Fibroblast of skin of right biceps (primary cell): ENCODE measurements at regions not wholly inside any gene's neighbourhood (a gene's known extent, or its start where the extent isn't known, plus 50 kb on each side); places are given as distances from the start of the nearest gene placed in this dataset.
"Not testable (repeated sequence)": the region's sequence is repeated elsewhere in the genome, so short reads cannot be mapped to it uniquely, and the experiment has no call there.

Source experiments
- DNase-seq: peaks from one replicate; pipeline ENCODE4 v3.0.0-alpha.2; 2013

DNA sequence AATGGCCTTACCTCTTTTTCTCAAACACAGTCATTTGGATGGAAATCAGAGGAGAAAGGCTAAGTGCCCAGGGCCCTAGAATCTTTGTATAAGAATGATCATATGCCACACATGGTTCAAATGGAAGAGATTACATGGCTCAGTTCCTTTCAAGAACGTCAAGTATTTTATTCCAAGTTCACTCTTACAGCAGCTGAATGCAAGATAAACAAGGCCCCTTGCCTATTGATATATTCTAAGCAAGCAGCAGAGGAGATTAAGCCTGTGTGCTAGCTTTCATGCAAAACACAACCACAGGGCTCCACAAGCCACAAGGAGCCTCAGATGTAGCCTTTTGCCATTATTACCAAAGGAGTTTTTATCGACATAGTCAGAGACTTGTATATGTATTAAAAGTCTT lies 55.3 kb upstream of the SLCO6A1 start:
- DNase-seq, result no peak

DNA sequence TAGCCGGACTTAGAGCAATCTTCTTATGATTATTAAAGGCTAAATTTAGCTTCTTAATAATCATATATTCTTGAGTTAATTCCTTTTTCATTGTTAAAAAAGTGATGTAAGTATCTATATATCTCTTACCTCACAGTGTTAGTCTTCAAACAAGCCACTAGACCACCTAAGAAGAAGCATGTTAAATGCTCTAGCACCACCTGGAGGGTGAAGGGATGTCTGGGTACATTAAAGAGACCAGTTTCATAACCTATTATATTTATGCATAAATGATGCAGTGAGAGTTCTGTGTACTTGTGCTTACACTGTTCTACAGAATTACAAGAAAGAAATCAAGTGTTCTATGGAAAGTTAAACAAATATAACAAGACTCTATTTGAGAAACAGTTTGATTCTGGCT lies 55.9 kb upstream of the SLCO6A1 start:
- DNase-seq, result no peak

DNA sequence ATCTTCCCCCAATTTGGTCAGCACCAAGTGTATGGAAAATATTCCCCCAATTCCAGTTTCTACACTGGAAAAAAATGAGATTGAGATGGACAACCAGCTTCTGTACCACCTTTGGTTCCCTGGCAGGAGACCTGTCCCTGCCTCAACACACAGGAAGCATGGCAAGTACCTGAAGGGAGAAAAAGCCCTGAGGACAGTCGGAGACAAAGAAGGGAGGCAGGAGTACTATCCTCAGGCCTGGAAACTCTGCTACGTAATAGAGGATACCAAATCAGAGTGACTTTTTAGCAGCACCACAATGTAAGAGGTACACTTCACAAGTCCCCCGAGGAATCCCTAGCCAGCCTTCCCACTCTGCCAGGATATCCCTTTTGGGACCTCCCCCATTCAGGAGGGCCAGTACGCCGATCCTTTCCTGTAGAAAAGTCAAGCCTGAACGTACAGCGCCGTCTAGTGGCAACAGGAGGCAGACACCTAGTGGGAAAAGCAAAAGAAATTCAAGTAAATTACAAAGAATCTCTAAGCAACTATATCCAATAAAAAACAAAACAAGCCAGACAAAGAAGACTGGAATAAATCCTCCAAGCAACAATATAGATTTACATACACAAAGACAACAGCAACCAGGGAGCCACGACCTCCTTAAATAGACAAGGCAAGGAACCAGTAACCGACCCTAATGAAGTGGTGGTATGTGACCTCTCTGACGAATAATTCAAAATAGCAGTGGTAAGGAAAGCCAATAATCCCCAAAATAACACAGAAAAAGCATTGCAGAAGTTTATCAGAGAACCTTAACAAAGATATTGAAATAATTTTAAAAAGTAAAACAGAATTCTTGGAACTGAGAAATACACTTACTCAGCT lies 63.3 kb upstream of the SLCO6A1 start:
- peak; percentile 21 for DNase-seq

DNA sequence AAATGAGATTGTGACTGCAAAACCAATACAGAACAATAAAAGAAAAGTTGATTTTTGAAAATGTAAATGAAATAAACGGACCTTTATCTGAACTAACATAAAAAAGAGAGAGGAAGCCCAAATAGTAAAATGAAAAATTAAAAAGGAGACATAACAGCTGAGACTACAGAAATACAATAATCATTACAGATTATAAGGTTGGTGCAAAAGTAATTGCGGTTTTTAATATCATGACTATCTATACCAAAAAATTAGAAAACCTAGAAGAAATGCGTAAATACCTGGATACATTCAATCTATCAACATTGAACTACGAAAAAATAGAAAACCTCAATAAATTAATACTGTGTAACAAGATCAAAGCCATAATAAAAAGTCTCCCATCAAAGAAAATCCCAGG lies 71.9 kb upstream of the SLCO6A1 start:
- no peak for DNase-seq

DNA sequence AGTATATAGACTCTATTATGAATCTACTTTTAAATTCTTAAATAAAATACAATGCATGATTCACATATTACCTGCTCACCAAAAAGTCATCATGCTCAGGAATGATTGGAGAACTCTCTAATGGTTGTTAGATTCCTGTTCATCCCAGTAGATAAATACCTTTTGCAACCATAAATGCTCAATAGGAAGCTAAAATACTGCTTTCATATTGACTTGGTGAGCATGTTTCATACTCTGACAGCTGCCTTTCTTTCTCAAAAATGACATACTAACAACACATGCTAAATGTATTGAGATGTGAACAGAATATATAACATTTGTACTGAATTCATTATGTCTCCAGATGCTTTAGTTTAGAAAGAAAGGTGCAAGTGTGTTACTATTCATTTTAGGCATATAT lies 79.6 kb upstream of the SLCO6A1 start:
- DNase-seq, result no peak

DNA sequence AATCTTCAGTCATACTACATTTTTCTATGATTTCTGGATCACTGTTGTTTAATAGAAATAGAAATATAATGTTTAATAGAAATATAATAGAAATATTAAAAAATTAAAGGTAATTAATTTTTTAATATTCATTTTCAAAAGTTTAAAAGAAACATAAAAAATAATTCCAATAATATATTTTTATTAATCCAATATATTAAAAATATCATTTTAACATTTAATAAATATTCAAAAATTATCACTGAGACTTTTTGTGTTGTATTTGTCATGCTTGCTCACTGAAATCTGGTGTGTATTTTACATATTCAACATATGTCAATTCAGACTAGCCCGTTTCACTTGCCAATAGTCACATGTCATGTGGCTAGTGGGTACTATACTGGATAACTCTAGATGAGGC lies 80.6 kb upstream of the SLCO6A1 start:
- no peak for DNase-seq

DNA sequence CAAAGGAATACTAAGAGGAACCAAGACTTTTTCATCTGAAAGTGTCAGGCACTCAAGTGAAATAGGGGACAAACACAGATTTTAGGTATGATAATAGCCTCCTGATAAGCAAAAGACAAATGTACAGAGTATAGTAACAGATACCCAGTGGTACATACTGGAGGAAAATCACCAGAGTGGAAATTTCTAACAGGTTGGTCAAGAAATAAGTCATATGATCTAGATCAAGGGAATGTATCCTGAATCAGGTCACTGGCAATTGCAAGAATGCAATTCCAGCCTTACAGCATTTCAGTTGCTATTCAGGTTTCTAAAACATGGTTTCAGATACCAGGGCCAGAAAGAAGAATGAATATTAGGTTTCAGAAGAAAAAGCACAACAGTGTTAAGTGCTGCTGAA lies 82.2 kb upstream of the SLCO6A1 start:
- DNase-seq, result no peak

DNA sequence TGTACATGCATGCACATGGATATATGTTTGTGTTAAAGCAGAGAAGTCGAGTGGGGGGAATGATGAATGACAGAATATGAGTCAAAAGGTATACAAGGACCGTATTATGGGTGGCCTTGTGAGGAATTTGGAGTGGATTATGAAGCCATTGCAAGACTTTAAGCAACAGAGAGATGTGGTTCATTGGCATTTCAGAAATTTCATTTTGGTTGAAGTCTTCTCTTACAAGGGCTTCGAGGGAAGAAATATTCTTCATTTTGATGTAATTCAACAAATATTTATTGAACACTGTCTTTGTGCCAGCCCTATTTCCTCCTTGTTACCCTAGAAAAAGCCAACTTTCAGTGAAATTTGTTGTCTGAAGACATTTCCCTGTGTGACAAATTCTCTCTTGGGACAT lies 83.9 kb upstream of the SLCO6A1 start:
- peak; percentile 68 for DNase-seq

DNA sequence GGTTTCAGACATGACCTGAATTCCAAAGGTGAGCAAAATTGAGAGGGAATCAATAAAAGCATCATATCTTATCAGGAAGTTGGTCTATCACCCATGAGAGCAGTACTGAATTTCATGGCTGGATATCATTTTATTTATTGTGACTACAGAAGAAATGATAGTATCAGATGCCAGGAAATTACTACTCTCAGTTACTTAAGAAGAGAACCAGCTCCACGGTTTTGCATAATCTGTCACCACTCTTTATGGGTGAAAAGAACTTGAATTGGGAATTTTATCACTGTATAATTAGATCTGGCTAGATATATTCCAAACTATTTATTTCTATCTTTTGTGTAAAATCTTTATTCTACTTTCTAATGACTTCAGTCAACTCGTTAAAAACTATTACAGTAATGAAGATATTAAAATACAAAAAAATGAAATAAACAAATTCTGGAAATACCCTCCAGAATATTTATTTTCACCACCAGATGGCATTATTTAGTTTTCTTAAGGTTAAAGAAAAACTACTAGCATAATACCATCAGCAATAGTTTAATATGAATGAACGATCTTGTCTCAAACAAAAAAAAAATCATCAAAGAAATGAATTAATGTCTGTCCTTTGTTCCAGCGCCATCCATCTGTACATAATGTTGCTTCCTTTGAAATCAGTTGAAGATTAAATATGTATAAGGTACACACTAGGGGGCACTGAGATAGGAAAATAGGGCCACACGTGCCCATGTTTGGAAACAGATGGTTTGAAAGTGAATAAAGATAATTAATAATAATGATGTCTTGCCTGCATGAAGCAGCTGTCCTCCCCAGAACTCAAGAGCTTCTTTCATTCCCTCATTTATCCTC lies 84.7 kb upstream of the SLCO6A1 start:
- peak; percentile 7 for DNase-seq

DNA sequence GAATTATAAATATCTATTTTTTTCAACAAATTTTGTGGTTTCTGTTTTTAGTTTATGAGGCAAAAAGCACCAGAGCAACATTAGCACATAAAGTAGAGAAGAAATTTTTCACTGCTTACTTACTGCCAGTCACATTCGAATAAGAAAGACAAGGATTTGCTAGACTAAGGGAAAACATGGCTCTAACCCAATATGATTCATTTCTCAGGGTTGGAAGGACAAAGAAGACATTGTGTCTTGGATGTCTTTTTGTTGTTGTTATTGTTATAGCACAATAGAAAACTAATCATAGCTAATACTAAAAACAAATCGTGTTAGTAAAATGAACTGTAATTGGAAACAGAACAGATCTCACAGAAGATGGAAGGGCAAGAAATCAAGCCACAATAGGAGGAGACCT lies 90.9 kb upstream of the SLCO6A1 start:
- DNase-seq, result no peak

DNA sequence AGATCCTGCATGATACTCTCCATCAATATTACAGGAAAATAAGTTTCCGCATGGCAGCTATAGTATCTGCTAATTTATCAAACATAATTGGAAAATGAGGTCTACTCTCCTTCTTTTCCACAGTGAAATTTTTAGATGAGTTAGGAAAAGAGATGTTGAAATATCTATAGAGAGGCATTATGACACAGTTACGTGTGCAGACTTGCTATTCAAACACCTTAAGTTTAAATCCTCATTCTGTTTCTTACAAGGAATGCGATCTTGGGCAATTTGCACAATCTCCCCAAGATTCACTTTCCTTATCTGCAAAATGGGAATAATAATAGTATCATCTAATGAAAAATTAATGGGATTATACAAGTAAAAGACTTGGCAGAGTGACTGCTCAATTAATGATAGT lies 91.7 kb upstream of the SLCO6A1 start:
- DNase-seq, result no peak

DNA sequence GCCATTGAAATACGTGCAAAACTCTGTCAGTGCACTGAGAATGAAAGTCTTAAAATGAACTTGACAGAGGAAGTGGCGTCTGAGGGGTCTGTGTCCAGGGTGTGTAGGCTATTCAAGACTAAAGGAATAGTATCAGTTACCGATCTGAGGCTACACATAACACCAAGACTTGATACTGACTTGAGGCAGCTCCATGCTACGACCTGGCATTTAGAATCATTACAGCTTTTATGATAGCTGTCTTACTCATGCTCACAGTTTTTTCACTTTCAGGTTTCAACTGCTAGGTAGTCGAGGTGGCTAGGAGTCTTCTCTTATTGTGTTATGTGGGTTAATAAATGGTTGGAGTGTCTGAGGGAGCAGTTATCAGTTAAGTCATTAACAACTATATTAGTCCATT lies 92.8 kb upstream of the SLCO6A1 start:
- DNase-seq, result no peak

DNA sequence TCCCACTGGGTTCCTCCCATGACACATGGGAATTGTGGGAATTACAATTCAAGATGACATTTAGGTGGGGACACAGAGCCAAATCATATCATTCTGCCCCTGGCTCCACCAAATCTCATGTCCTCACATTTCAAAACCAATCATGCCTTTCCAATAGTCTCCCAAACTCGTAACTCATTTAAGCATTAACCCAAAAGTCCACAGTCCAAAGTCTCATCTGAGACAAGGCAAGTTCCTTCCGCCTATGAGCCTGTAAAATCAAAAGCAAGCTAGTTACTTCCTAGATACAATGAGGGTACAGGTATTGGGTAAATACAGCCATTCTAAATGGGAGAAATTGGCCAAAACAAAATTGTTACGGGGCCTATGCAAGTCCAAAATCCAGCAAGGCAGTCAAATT lies 93.8 kb upstream of the SLCO6A1 start:
- not testable (repeated sequence) for DNase-seq

DNA sequence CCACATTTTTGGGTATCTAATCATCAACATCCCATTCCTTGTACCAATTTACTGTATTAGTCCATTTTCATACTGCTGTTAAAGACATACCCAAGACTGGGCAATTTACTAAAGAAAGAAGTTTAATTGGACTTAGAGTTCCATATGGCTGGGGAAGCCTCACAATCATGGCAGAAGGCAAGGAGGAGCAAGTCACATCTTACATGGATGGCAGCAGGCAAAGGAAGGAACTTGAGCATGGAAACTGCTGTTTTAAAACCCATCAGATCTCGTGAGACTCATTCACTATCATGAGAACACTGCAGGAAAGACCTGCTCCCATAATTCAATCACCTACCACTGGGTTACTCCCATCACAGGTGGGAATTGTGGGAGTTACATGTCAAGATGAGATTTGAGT lies 95.4 kb upstream of the SLCO6A1 start:
- DNase-seq, result no peak

DNA sequence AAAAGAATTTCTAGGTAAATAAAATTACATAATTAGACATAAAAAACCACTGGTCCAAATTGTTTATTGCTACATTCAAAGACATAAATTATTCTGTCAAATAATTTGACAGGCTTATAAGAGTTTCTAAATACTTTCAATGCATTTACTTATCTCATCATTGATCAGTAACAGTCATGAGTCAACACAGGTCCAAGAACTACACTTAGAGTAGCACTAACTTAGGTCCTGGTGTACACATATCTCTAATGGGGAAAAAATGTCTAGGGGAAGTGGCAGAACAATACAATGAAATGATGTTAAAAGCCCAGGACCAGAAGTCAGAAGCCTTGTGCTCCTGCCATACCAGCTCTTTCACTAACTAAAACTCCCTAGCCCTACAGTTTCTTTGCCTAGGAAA lies 96.5 kb upstream of the SLCO6A1 start:
- DNase-seq, result no peak

DNA sequence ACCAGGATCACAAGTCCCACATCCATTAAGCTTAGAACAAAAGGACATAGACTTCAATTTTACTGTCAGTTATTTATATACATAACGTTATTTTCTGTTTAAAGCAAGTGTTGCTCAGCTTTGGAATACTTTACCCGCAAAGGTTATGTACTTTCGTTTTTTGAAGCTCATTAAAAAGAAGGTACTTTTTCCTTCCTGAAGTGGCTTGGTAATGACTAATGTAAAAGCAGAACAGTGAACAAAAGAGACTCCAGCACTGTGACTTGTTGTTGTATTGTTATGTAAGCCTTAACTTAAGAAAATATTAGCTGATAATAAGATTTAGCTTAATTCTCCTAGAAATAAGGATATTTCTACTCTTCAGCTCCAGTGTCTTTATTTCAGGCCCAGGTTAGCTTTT lies 97.3 kb upstream of the SLCO6A1 start:
- no peak for DNase-seq

DNA sequence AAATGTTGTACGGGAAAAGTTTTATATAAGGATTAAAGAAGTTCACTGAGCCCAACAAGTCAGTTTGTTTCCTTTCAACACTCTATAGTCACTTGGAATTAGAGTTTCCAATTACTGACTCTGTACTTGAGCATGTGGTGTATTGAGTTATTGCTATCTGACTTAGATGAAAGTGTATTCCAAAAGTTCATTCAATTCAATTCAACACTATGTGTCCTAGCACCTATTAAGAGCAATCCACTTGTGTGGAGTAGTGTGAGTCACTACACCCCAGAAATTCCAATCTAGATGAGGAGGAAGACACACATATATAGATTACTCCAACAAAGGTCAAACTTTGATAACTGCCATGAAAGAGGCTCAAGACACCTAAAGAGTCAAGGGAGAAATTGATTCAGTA lies 98.2 kb upstream of the SLCO6A1 start:
- no peak for DNase-seq

DNA sequence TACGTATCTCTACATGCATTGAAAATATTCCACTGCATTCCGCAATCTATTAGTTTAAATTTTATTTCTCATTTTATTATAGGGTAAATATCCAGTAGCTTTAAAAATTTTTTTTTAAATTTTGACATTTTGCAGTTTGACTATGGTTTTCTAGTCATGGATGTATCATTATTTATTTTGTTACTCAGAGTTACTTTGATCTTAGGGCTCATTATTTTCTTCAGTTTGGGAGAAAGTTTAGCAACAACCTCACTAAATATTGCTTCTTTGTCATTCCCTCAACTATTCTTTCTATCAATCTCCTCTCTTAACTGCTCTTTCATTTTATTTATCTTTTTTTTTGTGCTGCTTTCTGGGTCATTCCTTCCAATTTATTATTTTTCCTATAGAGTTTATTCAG lies 100.5 kb upstream of the SLCO6A1 start:
- no peak for DNase-seq

DNA sequence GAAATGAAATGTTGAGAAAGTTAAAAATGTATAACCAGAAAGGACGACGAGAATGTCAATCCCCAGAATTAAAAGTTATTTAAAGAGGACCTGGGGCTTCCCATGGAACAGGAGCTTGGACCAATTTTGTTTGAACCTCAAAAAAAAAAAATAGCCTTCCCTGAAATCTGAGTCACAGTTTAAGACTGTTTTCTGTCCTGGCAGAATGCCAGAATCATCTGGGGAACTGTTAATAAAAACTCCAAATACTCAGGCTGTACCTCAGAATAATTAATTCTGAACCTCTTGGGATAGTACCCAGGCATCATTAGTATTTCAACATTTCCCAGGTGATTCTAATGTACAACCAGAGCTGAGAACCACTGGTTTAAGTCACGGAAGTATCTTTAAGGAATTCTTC lies 102.2 kb upstream of the SLCO6A1 start:
- peak; percentile 47 for DNase-seq

DNA sequence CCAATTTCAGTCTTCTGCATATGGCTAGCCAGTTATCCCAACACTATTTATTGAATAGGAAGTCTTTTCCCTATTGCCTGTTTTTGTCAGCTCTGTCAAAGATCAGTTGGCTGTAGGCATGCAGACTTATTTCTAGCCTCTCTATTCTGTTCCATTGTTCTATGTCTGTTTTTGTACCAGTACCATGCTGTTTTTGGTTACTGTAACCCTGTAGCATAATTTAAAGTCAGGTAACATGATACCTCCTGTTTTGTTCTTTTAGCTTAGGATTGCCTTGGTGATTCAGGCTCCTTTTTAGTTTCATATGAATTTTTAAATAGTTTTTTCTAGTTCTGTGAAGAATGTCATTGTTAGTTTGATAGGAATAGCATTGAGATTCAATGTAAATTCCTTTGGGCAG lies 104.9 kb upstream of the SLCO6A1 start:
- no peak for DNase-seq

DNA sequence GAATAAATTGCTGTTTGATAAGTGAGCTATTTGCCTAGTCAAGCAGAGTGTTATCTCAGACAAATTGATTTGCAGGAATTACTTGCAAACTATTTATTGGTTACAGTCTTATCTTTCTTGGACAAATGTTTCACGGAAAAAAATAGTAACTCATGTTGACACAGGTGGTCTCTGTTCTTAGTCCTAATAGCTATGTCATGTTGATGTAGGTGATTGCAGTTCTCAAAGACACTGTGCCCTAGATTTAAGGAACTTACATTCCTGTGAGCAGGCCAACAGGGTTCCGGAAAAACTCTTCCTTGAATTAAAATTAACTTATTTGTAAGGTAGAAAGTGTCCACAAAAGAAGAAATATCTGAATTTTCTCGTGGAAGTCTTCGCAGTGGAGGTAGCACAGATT lies 109.6 kb upstream of the SLCO6A1 start:
- DNase-seq, result no peak

DNA sequence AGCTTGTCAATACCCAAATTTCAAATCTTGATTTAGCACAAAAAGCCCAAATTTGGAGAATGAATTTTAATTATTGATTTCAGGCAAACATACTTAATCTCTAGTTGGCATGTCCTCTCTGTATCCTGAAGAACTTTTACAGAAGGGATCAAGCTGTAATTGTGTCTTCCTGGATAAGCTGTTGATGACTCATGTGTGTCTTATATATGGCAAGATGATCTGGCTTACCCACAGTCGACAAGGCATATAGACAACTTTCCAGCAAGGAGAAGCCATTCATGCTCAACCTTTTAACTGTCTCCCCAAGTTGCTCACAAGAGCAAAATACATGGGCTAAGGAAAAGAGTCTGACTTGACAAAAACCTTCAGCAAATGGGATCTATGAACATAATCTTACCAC lies 112.5 kb upstream of the SLCO6A1 start:
- no peak for DNase-seq

DNA sequence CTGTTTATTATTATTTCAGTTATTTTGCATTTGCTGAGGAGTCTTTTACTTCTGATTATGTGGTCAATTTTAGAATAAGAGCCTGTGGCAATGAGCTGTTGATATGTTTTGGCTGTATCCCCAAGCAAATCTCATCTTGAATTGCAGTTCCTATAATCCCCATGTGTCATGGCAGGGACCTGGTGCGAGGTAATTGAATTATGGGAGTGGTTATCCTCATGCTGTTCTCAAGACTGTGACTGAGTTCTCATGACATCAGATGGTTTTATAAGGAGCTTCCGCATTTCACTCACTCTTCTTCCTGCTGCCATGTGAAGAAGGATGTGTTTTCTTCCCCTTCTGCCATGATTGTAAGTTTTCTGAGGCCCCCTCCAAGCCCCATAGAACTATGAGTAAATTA lies 114.9 kb upstream of the SLCO6A1 start:
- DNase-seq, result no peak
